ENCODE measurements at regions not wholly inside any gene's neighbourhood (a gene's known extent, or its start where the extent isn't known, plus 50 kb on each side); places are given as distances from the start of the nearest gene placed in this dataset.
"Not testable (repeated sequence)": the region's sequence is repeated elsewhere in the genome, so short reads cannot be mapped to it uniquely, and the experiment has no call there.

GRCh38 chr16:79401157-79401556 lies 199.4 kb downstream of the MAF start:
- no peak for ATAC-seq (replicated peaks)
- no peak overlapping the region for H3K4me3 Mint-ChIP-seq
- peaks cover 6 to 10% of the 10 kb centered on the region in 2 donors for H3K27me3 Mint-ChIP-seq
- no peak for DNase-seq
- H3K9me3 Mint-ChIP-seq: no peaks in the 10 kb centered on the region
- no peak overlapping the region for H3K27ac Mint-ChIP-seq
- peaks cover 0 to 3% of the 10 kb centered on the region in 2 donors for H3K4me1 Mint-ChIP-seq
- no peaks in the 10 kb centered on the region for H3K36me3 Mint-ChIP-seq

DNA sequence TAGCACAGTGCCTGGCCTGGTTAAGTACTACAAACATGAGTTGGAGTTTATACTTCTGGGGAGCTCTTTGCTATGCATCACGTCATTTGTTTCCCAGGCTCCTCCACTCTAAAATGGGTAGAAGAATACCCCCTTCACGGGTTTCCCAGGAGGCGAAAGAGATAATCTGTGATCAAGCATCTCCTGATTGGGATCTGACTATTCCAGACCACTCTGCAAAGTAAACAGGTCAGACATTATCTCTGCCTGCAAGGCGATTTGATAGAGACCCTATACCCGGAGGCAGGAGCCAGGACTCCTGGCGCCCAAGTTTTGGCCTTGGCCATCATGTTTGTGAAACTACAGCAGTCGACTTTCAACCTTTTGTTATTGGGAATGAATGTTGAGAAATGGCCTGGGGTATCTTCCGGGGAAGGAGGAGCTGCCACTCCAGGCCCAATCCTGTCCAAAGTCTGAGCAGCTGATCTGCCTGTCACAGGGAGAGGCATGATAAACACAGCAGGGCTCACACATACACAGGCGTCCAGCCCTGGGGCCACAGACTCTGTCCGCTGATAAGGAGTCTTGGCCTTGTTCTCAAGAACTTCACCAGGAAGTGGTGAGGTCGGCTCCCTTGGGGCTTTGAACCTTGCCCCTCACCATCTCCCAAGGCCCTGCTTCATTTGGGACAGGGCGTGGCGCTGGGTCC lies 199.9 kb downstream of the MAF start:
- H3K27ac Mint-ChIP-seq: no peak overlapping the region
- H3K4me3 Mint-ChIP-seq: no peak overlapping the region
- DNase-seq (no peak), ATAC-seq (replicated peaks) (no peak)
- no peaks in the 10 kb centered on the region for H3K9me3 Mint-ChIP-seq
- H3K36me3 Mint-ChIP-seq: no peaks in the 10 kb centered on the region
- peaks cover 0 to 3% of the 10 kb centered on the region in 2 donors for H3K4me1 Mint-ChIP-seq
- H3K27me3 Mint-ChIP-seq: peaks cover 4 to 9% of the 10 kb centered on the region in 2 donors

- ATAC-seq (replicated peaks) (no peak), DNase-seq (no peak)
- peaks cover 5 to 23% of the 10 kb centered on the region in 2 donors for H3K27me3 Mint-ChIP-seq
- no peaks in the 10 kb centered on the region for H3K4me1 Mint-ChIP-seq
- H3K27ac Mint-ChIP-seq: no peak overlapping the region
- H3K9me3 Mint-ChIP-seq: no peaks in the 10 kb centered on the region
- no peaks in the 10 kb centered on the region for H3K36me3 Mint-ChIP-seq
- no peak overlapping the region for H3K4me3 Mint-ChIP-seq
These were observed 204.9 kb downstream of the MAF start for GRCh38 chr16:79395591-79395990.

- no peak for ATAC-seq (replicated peaks)
- Mint-ChIP-seq H3K27ac (no peak overlapping the region), H3K27me3 (peaks cover 8 to 23% of the 10 kb centered on the region in 2 donors), H3K9me3 (no peaks in the 10 kb centered on the region), H3K4me3 (no peak overlapping the region), H3K4me1 (no peaks in the 10 kb centered on the region), H3K36me3 (no peaks in the 10 kb centered on the region)
- DNase-seq: no peak
These were observed 206.3 kb downstream of the MAF start for GRCh38 chr16:79394206-79394605.

- no peak for DNase-seq
These were observed 207.0 kb downstream of the MAF start for GRCh38 chr16:79393564-79393963.

GRCh38 chr16:79393127-79393526 lies 207.4 kb downstream of the MAF start:
- Mint-ChIP-seq H3K4me3 (no peak overlapping the region), H3K27ac (no peak overlapping the region), H3K9me3 (no peaks in the 10 kb centered on the region), H3K36me3 (no peaks in the 10 kb centered on the region), H3K27me3 (peaks cover 8 to 29% of the 10 kb centered on the region in 2 donors), H3K4me1 (no peaks in the 10 kb centered on the region)
- DNase-seq: no peak
- no peak for ATAC-seq (replicated peaks)

More at GRCh38 chr16:79393564-79393963, 207.0 kb downstream of the MAF start:
- H3K27ac Mint-ChIP-seq: no peak overlapping the region
- no peaks in the 10 kb centered on the region for H3K4me1 Mint-ChIP-seq
- H3K27me3 Mint-ChIP-seq: peaks cover 8 to 25% of the 10 kb centered on the region in 2 donors
- no peaks in the 10 kb centered on the region for H3K9me3 Mint-ChIP-seq
- no peak for ATAC-seq (replicated peaks)
- no peak overlapping the region for H3K4me3 Mint-ChIP-seq
- no peaks in the 10 kb centered on the region for H3K36me3 Mint-ChIP-seq

- H3K27ac Mint-ChIP-seq: no peak overlapping the region
These were observed 208.5 kb downstream of the MAF start for GRCh38 chr16:79392081-79392480.

DNA sequence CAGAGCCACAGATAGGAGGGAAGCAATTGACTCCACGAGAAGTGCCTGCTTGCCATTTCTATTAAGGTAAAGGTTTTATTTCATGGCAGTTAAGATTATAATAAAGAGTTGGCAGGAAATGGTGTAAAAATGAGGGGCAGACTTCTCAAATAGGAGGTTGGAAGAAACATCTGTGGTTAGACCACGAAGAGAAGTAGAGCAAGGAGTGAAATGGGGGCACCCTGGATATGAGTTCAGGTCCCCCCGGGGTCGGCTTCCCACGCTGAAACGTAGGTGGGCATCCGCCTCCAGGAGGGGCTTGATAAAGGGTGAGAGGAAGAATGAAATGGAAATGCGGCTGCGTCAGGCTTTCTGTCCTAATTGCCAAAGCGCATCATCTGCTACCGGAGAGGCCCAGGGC lies 209.1 kb downstream of the MAF start:
- H3K4me3 Mint-ChIP-seq: no peak overlapping the region
- H3K4me1 Mint-ChIP-seq: no peaks in the 10 kb centered on the region
- peaks cover 9 to 29% of the 10 kb centered on the region in 2 donors for H3K27me3 Mint-ChIP-seq
- no peak overlapping the region for H3K27ac Mint-ChIP-seq
- H3K36me3 Mint-ChIP-seq: no peaks in the 10 kb centered on the region
- no peak for DNase-seq
- no peak for ATAC-seq (replicated peaks)
- H3K9me3 Mint-ChIP-seq: no peaks in the 10 kb centered on the region

More at GRCh38 chr16:79392081-79392480, 208.5 kb downstream of the MAF start:
- Mint-ChIP-seq H3K27me3 (peaks cover 8 to 29% of the 10 kb centered on the region in 2 donors), H3K4me3 (no peak overlapping the region), H3K9me3 (no peaks in the 10 kb centered on the region), H3K36me3 (no peaks in the 10 kb centered on the region), H3K4me1 (no peaks in the 10 kb centered on the region)
- DNase-seq (no peak), ATAC-seq (replicated peaks) (no peak)

DNA sequence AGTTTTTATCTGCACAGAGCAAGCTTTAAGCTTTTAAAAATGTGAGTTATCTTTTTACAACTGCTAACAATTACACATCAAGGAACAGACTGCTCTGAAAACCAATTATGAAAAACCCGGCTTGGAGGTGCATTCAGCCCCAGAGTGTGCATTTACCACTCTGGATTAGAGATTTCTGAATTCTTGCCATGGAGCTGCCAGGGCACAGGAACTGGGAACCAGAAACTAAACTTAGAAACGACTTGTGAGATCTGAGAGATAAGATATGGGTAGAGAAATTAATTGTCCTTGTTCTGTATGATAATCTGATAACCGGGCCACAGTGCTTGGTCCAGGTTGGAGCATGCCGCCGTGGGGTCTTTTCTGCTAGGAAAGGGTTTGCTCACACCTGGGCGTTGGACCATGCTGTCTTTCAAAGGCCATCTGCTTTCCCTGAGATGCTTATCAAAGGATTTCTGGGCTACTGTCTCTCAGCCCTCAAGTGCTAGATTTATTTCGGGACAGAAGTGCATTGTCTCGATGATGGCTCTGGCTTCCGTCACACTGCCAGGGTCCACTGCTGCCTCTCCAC lies 210.0 kb downstream of the MAF start:
- H3K4me3 Mint-ChIP-seq: no peak overlapping the region
- H3K4me1 Mint-ChIP-seq: no peaks in the 10 kb centered on the region
- DNase-seq (no peak), ATAC-seq (replicated peaks) (no peak)
- no peaks in the 10 kb centered on the region for H3K9me3 Mint-ChIP-seq
- peaks cover 12 to 26% of the 10 kb centered on the region in 2 donors for H3K27me3 Mint-ChIP-seq
- no peaks in the 10 kb centered on the region for H3K36me3 Mint-ChIP-seq
- no peak overlapping the region for H3K27ac Mint-ChIP-seq

- DNase-seq: no peak
- H3K27me3 Mint-ChIP-seq: peaks cover 12 to 24% of the 10 kb centered on the region in 2 donors
- H3K27ac Mint-ChIP-seq: no peak overlapping the region
- no peaks in the 10 kb centered on the region for H3K36me3 Mint-ChIP-seq
- H3K4me1 Mint-ChIP-seq: no peaks in the 10 kb centered on the region
- H3K4me3 Mint-ChIP-seq: no peak overlapping the region
- no peak for ATAC-seq (replicated peaks)
- H3K9me3 Mint-ChIP-seq: no peaks in the 10 kb centered on the region
These were observed 212.1 kb downstream of the MAF start for GRCh38 chr16:79388396-79388795.

DNA sequence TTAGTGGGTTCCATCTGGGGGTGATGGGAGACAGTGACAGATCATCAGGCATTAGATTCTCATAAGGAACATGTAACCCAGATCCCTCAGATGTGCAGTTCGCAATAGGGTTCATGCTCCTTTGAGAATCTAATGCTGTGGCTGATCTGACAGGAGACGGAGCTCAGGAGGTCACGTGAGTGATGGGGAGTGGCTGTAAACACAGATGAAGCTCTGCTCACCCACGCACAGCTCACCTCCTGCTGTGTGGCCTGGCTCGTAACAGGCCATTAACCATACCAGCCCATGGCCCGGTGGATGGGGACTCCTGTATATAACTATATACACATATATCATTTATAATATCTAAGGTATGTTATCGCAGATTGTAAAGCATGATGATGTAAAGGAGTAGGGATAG lies 214.2 kb downstream of the MAF start:
- H3K27ac Mint-ChIP-seq: no peak overlapping the region
- DNase-seq (no peak), ATAC-seq (replicated peaks) (no peak)
- H3K4me3 Mint-ChIP-seq: no peak overlapping the region
- H3K9me3 Mint-ChIP-seq: no peaks in the 10 kb centered on the region
- H3K36me3 Mint-ChIP-seq: no peaks in the 10 kb centered on the region
- peaks cover 7 to 8% of the 10 kb centered on the region in 2 donors for H3K4me1 Mint-ChIP-seq
- peaks cover 16 to 27% of the 10 kb centered on the region in 2 donors for H3K27me3 Mint-ChIP-seq

DNA sequence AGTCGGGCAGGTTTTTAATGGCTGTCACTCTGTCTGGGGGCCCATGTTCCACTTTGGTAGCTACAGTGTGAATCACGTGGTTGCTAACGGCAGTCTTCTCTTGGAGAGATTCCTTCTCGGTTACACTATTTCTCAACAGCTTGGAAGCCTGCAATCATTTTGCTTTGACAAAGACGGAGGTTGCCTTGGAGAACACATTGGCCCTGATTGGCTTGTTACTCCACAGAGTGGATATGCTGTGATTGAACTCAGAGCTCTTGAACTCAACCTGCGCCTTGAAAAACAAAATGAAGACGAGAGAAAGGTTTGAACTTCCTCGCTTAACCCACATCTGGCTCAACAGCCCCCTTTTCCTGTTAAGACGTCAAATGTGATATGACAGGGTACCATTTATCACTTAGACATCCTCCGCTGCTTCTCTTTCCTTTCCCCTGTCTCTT lies 218.9 kb downstream of the MAF start:
- DNase-seq (no peak), ATAC-seq (replicated peaks) (no peak)
- Mint-ChIP-seq H3K4me3 (peak overlapping the region in 1 of 2 donors; percentile 34), H3K4me1 (peaks cover 14 to 15% of the 10 kb centered on the region in 2 donors), H3K9me3 (peaks cover 0 to 5% of the 10 kb centered on the region in 2 donors), H3K36me3 (no peaks in the 10 kb centered on the region), H3K27me3 (peaks cover 25 to 53% of the 10 kb centered on the region in 2 donors), H3K27ac (no peak overlapping the region)

DNA sequence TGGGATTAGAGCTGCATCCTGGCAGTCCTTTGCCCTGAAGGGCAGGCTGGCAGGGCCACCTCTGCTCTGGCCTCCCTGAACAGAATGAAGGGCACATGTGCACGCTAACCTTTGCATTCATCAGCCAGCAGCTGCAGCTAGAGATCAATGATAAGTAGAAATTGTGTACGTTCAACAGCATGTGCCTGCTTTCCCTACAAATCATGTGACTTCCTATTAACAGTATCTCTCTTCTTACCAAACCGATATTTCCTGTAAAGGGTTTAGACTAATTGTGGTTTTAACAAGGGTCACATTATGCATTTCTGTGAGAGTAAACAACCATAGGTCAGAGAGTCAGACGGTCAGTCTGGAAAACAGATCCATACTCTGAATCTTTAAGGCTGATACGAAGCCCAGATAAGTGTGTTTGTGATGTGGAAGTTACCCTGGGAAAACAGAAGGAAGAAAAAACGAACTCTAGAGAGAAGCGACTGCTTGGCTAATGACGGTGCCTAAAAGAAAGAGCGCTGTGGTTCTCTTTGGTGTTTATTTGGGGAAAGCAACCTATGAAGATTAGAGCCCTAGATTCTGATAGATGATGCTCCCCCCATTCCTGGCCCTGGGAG lies 219.4 kb downstream of the MAF start:
- Mint-ChIP-seq H3K27me3 (peaks cover 21 to 53% of the 10 kb centered on the region in 2 donors), H3K4me1 (peaks cover 14 to 15% of the 10 kb centered on the region in 2 donors), H3K4me3 (peak overlapping the region in 1 of 2 donors; percentile 34), H3K9me3 (peaks cover 0 to 5% of the 10 kb centered on the region in 2 donors), H3K27ac (no peak overlapping the region), H3K36me3 (no peaks in the 10 kb centered on the region)
- ATAC-seq (replicated peaks) (peak; percentile 16 to 54), DNase-seq (no peak)

DNA sequence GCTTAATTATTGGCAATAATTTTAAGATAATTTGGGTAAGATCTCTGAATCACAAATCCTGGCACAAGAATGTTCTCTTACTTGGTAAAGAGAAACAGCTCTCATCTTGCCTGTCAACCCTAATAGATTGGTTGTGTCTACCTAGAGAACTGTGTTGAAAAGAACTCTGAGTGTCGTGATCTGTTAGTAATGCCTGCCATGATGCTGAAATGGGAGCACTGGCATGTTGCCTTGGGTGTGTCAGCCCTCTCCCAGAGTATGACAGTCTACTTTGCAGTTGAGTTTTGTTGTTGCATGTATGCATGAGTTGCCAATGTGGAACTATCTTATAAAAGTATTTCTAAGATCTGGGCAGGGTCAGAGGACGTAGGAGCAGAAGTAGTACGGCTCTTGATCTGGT lies 221.4 kb downstream of the MAF start:
- H3K4me3 Mint-ChIP-seq: no peak overlapping the region
- H3K27me3 Mint-ChIP-seq: peaks cover 31 to 62% of the 10 kb centered on the region in 2 donors
- ATAC-seq (replicated peaks) (no peak), DNase-seq (no peak)
- peaks cover 3 to 5% of the 10 kb centered on the region in 2 donors for H3K9me3 Mint-ChIP-seq
- H3K4me1 Mint-ChIP-seq: peaks cover 14 to 15% of the 10 kb centered on the region in 2 donors
- no peaks in the 10 kb centered on the region for H3K36me3 Mint-ChIP-seq
- H3K27ac Mint-ChIP-seq: no peak overlapping the region

DNA sequence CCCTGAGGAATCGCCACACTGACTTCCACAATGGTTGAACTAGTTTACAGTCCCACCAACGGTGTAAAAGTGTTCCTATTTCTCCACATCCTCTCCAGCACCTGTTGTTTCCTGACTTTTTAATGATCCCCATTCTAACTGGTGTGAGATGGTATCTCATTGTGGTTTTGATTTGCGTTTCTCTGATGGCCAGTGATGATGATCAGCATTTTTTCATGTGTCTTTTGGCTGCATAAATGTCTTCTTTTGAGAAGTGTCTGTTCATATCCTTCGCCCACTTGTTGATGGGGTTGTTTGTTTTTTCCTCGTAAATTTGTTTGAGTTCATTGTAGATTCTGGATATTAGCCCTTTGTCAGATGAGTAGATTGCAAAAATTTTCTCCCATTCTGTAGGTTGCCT lies 223.5 kb downstream of the MAF start:
- not testable (repeated sequence) for ATAC-seq (replicated peaks)

More for the DNA sequence above, 223.5 kb downstream of the MAF start:
- H3K9me3 Mint-ChIP-seq, H3K27ac Mint-ChIP-seq, H3K4me3 Mint-ChIP-seq, DNase-seq, H3K36me3 Mint-ChIP-seq: not testable (repeated sequence)
- Mint-ChIP-seq H3K4me1 (peaks cover 13 to 15% of the 10 kb centered on the region in 2 donors), H3K27me3 (peaks cover 32 to 50% of the 10 kb centered on the region in 2 donors)

Data from stimulated activated naive B cell treated with anti-CD40 and anti-IgM and Interleukin-4, amounts not matched to agents 10 μg/mL and 1 μg/mL and 100 μg/mL, for 72 hours (primary cell).